PFSK-1 (cell line): ENCODE measurements at regions not wholly inside any gene's neighbourhood (a gene's known extent, or its start where the extent isn't known, plus 50 kb on each side); places are given as distances from the start of the nearest gene placed in this dataset.

Experiments
- FOXP2 ChIP-seq: optimal IDR thresholded peaks from 2 replicates; pipeline ENCODE3; 2011; ENCODE audit warnings: borderline replicate concordance, control low read depth, inconsistent platforms; ENCODE audit not compliant: insufficient read depth; ENCODE audit errors: extremely low read length, extremely low read depth
- POLR2AphosphoS5 ChIP-seq: IDR thresholded peaks from 2 replicates; pipeline ENCODE4 v1.6.1; 2012; ENCODE audit warnings: low read depth, mild to moderate bottlenecking, control low read depth, low read length, moderate library complexity
- REST ChIP-seq, 2 experiments: IDR thresholded peaks; 2 replicates each; pipeline versions ENCODE4 v1.6.1 to v1.8.0; 2011 to 2012; ENCODE audit warnings: low read depth in 2 of 2, low read length in 2 of 2, control low read depth in 1 of 2, inconsistent platforms in 1 of 2, mild to moderate bottlenecking in 1 of 2, moderate library complexity in 1 of 2; ENCODE audit not compliant: insufficient read depth in 1 of 2
- SIN3A ChIP-seq: IDR thresholded peaks from 2 replicates; pipeline ENCODE4 v1.6.1; 2012; ENCODE audit warnings: mild to moderate bottlenecking, low read length, moderate library complexity, borderline replicate concordance; ENCODE audit not compliant: insufficient read depth
- TAF1 ChIP-seq: IDR thresholded peaks from 2 replicates; pipeline ENCODE4 v1.6.1; 2012; ENCODE audit warnings: low read length, control low read depth, borderline replicate concordance; ENCODE audit not compliant: insufficient read depth

- no peak for TF ChIP-seq REST (IDR thresholded peaks at IDR 0.05; ENCODE audit: insufficient read depth in 1 of 2, low read depth in 2 of 2, low read length in 2 of 2)
- TF ChIP-seq FOXP2, result no peak
- no peak for TF ChIP-seq SIN3A
- no peak for TF ChIP-seq TAF1
These were observed 103.5 kb upstream of the ZBTB40 start for GRCh38 chr1:22347854-22348760.

GRCh38 chr1:22349362-22350043 is 102.1 kb upstream of the ZBTB40 start:
- no peak for TF ChIP-seq REST (IDR thresholded peaks at IDR 0.05; ENCODE audit: insufficient read depth in 1 of 2, low read depth in 2 of 2, low read length in 2 of 2)

- TF ChIP-seq FOXP2 (no peak), REST (IDR thresholded peaks at IDR 0.05; ENCODE audit: insufficient read depth in 1 of 2, low read depth in 2 of 2, low read length in 2 of 2) (no peak), SIN3A (no peak), POLR2AphosphoS5 (no peak), TAF1 (no peak)
These were observed 101.3 kb upstream of the ZBTB40 start for GRCh38 chr1:22350171-22350923.

- TF ChIP-seq POLR2AphosphoS5 (no peak), SIN3A (no peak), TAF1 (no peak), REST (IDR thresholded peaks at IDR 0.05; ENCODE audit: insufficient read depth in 1 of 2, low read depth in 2 of 2, low read length in 2 of 2) (no peak), FOXP2 (no peak)
These were observed 100.5 kb upstream of the ZBTB40 start for GRCh38 chr1:22350924-22351767.
